ENCODE measurements at regions not wholly inside any gene's neighbourhood (a gene's known extent, or its start where the extent isn't known, plus 50 kb on each side); places are given as distances from the start of the nearest gene placed in this dataset.

DNA sequence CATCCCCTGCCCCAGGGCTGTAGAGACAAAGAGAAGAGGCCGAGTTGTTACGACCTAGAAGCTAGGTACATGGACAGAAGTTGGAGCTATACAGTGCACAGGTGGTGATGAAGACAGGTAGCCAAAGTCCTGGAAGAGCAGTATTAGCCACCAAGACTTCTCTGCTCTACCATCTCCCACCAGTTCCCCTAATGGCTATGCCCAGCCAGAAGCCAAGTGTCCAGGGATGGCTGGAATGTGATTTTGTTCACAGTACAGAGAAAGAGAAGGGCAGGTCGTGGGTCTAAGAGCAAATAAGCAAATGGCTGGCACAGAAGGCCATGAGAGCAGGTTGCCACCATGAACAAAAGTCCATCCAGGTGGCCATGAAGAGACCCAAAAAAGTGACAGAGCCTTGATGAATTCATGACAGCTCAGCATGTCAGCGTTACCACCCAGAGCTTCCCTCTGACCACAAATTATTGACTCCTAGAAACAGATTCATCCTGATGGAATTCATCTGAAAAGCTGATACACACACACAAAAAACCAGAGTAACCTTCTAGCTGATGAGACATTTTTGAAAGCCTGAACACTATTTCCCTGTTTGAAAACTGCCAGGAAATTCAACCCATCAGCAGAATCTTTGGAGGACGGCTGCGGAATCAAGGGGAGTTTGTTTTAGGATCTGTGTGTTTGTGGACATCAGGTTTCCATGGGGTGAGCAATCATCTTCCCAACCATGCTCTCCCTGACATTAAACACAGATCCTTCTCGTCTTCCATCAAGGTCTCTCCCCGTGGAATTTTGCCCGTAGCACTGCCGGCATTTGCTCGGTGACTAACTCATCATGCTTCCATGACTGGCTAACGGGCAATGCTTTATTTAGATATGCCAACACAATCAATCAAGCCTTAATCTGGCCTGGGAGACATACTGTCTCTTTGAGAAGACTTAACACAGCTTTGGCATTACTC, 906.7 kb upstream of the AUTS2 start:
- peaks cover 14% of the 10 kb centered on the region for H3K27me3 Mint-ChIP-seq (ENCODE audit: unreplicated experiment)

DNA sequence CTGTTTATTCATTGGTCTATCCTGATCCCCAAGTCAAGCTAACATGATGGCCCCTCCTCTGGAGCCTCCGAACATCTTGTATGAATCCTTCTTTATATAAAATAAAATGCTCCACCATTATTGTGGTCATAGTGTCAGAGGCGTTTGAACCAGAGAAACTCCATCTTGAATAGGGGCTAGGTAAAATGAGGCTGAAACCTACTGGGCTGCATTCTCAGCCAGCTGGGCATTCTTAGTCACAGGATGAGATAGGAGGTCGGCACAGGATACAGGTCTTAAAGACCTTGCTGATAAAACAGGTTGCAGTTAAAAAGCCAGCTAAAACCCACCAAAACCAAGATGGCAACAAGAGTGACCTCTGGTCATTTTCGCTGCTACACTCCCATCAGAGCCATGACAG, 905.8 kb upstream of the AUTS2 start:
- peaks cover 14% of the 10 kb centered on the region for H3K27me3 Mint-ChIP-seq (ENCODE audit: unreplicated experiment)
- H3K9me3 Mint-ChIP-seq (ENCODE audit: unreplicated experiment), result peaks cover 64% of the 10 kb centered on the region
- DNase-seq (ENCODE audit: low spot score), result no peak
- no peaks in the 10 kb centered on the region for H3K4me1 Mint-ChIP-seq (ENCODE audit: unreplicated experiment)
- H3K27ac Mint-ChIP-seq (ENCODE audit: unreplicated experiment), result no peak overlapping the region
- TF ChIP-seq, protein P1, sequence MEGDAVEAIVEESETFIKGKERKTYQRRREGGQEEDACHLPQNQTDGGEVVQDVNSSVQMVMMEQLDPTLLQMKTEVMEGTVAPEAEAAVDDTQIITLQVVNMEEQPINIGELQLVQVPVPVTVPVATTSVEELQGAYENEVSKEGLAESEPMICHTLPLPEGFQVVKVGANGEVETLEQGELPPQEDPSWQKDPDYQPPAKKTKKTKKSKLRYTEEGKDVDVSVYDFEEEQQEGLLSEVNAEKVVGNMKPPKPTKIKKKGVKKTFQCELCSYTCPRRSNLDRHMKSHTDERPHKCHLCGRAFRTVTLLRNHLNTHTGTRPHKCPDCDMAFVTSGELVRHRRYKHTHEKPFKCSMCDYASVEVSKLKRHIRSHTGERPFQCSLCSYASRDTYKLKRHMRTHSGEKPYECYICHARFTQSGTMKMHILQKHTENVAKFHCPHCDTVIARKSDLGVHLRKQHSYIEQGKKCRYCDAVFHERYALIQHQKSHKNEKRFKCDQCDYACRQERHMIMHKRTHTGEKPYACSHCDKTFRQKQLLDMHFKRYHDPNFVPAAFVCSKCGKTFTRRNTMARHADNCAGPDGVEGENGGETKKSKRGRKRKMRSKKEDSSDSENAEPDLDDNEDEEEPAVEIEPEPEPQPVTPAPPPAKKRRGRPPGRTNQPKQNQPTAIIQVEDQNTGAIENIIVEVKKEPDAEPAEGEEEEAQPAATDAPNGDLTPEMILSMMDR (IDR thresholded peaks at IDR 0.05; ENCODE audit: unreplicated experiment), result no peak
- no peak overlapping the region for H3K4me3 Mint-ChIP-seq (ENCODE audit: unreplicated experiment)
- H3K36me3 Mint-ChIP-seq (ENCODE audit: low read depth, unreplicated experiment), result peaks cover 17% of the 10 kb centered on the region

More for the DNA sequence above, 906.7 kb upstream of the AUTS2 start:
- Mint-ChIP-seq H3K4me1 (ENCODE audit: unreplicated experiment) (no peaks in the 10 kb centered on the region), H3K36me3 (ENCODE audit: low read depth, unreplicated experiment) (peaks cover 13% of the 10 kb centered on the region), H3K9me3 (ENCODE audit: unreplicated experiment) (peaks cover 62% of the 10 kb centered on the region), H3K4me3 (ENCODE audit: unreplicated experiment) (no peak overlapping the region), H3K27ac (ENCODE audit: unreplicated experiment) (no peak overlapping the region)
- TF ChIP-seq, protein P1 (IDR thresholded peaks at IDR 0.05; ENCODE audit: unreplicated experiment), result no peak
- DNase-seq (ENCODE audit: low spot score), result no peak

DNA sequence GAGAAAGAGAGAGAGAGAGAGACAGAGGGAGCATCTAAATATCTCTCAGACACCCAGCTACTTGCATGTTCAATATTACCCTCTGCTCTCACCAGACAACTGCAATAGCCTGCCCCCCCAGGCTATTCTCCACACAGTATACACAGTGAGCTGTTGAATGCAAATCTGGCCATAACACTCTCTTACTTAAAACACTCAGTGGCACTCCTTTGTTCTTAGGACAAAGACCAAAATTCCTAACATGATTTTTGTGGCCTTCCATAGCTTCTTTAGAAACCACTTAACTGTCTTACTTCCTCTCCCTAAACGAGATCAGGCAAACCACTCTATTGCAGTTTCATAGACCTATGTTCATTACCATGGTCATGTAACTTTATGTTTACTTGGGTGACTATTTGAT, 903.6 kb upstream of the AUTS2 start:
- DNase-seq (ENCODE audit: low spot score), result no peak
- Mint-ChIP-seq H3K9me3 (ENCODE audit: unreplicated experiment) (peaks cover 59% of the 10 kb centered on the region), H3K4me1 (ENCODE audit: unreplicated experiment) (no peaks in the 10 kb centered on the region), H3K4me3 (ENCODE audit: unreplicated experiment) (no peak overlapping the region), H3K27ac (ENCODE audit: unreplicated experiment) (no peak overlapping the region), H3K36me3 (ENCODE audit: low read depth, unreplicated experiment) (peaks cover 17% of the 10 kb centered on the region), H3K27me3 (ENCODE audit: unreplicated experiment) (peaks cover 14% of the 10 kb centered on the region)
- TF ChIP-seq, protein P1 (IDR thresholded peaks at IDR 0.05; ENCODE audit: unreplicated experiment), result no peak

DNA sequence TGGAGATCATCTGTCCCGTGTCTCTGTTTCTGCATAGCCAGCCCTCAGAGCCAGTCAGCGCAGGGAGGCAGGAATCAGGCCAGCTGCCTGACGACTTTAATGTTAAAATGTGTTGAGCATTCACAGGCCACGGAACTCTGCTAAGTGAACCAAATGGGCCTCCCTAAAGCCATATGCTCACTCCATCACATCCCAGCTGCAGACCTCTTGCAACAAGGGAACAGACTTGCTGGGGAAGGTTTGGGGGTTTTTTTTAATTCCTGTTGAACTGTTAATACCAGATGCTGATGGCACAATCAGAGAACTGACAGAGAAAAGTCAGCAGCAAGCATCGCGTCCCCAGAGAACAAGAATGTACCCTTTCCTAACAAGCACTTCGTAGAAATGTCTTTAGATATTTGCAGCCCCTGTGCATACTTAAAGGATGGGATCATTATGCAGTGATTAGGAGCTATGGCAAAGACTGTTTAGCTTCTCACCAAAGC, 900.4 kb upstream of the AUTS2 start:
- H3K27ac Mint-ChIP-seq (ENCODE audit: unreplicated experiment), result no peak overlapping the region
- TF ChIP-seq, protein P1 (IDR thresholded peaks at IDR 0.05; ENCODE audit: unreplicated experiment), result no peak
- no peak for DNase-seq (ENCODE audit: low spot score)
- no peaks in the 10 kb centered on the region for H3K4me1 Mint-ChIP-seq (ENCODE audit: unreplicated experiment)
- peaks cover 11% of the 10 kb centered on the region for H3K27me3 Mint-ChIP-seq (ENCODE audit: unreplicated experiment)
- peaks cover 48% of the 10 kb centered on the region for H3K9me3 Mint-ChIP-seq (ENCODE audit: unreplicated experiment)
- no peak overlapping the region for H3K4me3 Mint-ChIP-seq (ENCODE audit: unreplicated experiment)
- H3K36me3 Mint-ChIP-seq (ENCODE audit: low read depth, unreplicated experiment), result peaks cover 17% of the 10 kb centered on the region
